HG02678 (cell line): ENCODE measurements at regions not wholly inside any gene's neighbourhood (a gene's known extent, or its start where the extent isn't known, plus 50 kb on each side); places are given as distances from the start of the nearest gene placed in this dataset.

Experiments
- ATAC-seq: cut with Tn5 transposase; IDR thresholded peaks from one replicate; pipeline ENCODE4 v1.9.1; 2021; ENCODE audit warnings: mild to moderate bottlenecking, moderate library complexity; ENCODE audit not compliant: unreplicated experiment

GRCh38 chr4:156190615-156191014 lies 236.9 kb upstream of the CTSO start:
- no peak for ATAC-seq

GRCh38 chr4:156188596-156188995 lies 234.9 kb upstream of the CTSO start:
- no peak for ATAC-seq

GRCh38 chr4:156186111-156186510 lies 232.4 kb upstream of the CTSO start:
- no peak for ATAC-seq

GRCh38 chr4:156185514-156186055 lies 231.9 kb upstream of the CTSO start:
- no peak for ATAC-seq

GRCh38 chr4:156182269-156182668 lies 228.6 kb upstream of the CTSO start:
- no peak for ATAC-seq

- no peak for ATAC-seq
Observed at GRCh38 chr4:156177941-156178340, 224.3 kb upstream of the CTSO start.

- ATAC-seq: no peak
Observed at GRCh38 chr4:156176896-156177295, 223.2 kb upstream of the CTSO start.

GRCh38 chr4:156173937-156174336 lies 220.3 kb upstream of the CTSO start:
- ATAC-seq: no peak

GRCh38 chr4:156173486-156173885 lies 219.8 kb upstream of the CTSO start:
- ATAC-seq: no peak

- no peak for ATAC-seq
Observed at GRCh38 chr4:156169861-156170260, 216.2 kb upstream of the CTSO start.

- ATAC-seq: no peak
Observed at GRCh38 chr4:156169011-156169410, 215.3 kb upstream of the CTSO start.

- no peak for ATAC-seq
Observed at GRCh38 chr4:156168288-156168687, 214.6 kb upstream of the CTSO start.

GRCh38 chr4:156158747-156159146 lies 205.1 kb upstream of the CTSO start:
- ATAC-seq: peak; percentile 77

- no peak for ATAC-seq
Observed at GRCh38 chr4:156154978-156155377, 201.3 kb upstream of the CTSO start.

- no peak for ATAC-seq
Observed at GRCh38 chr4:156146571-156146970, 192.9 kb upstream of the CTSO start.

GRCh38 chr4:156144961-156145360 lies 191.3 kb upstream of the CTSO start:
- no peak for ATAC-seq

GRCh38 chr4:156138781-156139280 lies 185.2 kb upstream of the CTSO start:
- no peak for ATAC-seq

GRCh38 chr4:156137679-156138473 lies 184.2 kb upstream of the CTSO start:
- no peak for ATAC-seq

GRCh38 chr4:156132196-156132595 lies 178.5 kb upstream of the CTSO start:
- no peak for ATAC-seq

- no peak for ATAC-seq
Observed at GRCh38 chr4:156128616-156129015, 174.9 kb upstream of the CTSO start.

GRCh38 chr4:156118507-156119220 lies 165.0 kb upstream of the CTSO start:
- no peak for ATAC-seq

GRCh38 chr4:156117743-156118142 lies 164.1 kb upstream of the CTSO start:
- no peak for ATAC-seq
